HEK293T (cell line): ENCODE measurements at regions not wholly inside any gene's neighbourhood (a gene's known extent, or its start where the extent isn't known, plus 50 kb on each side); places are given as distances from the start of the nearest gene placed in this dataset.

Experiments
- CTBP1 ChIP-seq: fragments of 450-650 bp; IDR thresholded peaks from 2 replicates; pipeline ENCODE4 v1.6.1; 2016; ENCODE audit warnings: borderline replicate concordance
- ELF4 ChIP-seq: fragments of 450-650 bp; IDR thresholded peaks from 2 replicates; pipeline ENCODE4 v1.6.1; 2017; ENCODE audit warnings: antibody characterized with exemption
- FOXA1 ChIP-seq: fragments of 450-650 bp; IDR thresholded peaks from 2 replicates; pipeline ENCODE4 v1.6.1; 2016; ENCODE audit warnings: mild to moderate bottlenecking
- FOXK2 ChIP-seq: fragments of 450-650 bp; IDR thresholded peaks from 2 replicates; pipeline ENCODE4 v1.6.1; 2016; ENCODE audit warnings: mild to moderate bottlenecking
- FOXM1 ChIP-seq: fragments of 450-650 bp; IDR thresholded peaks from 2 replicates; pipeline ENCODE4 v1.6.1; 2017; ENCODE audit warnings: mild to moderate bottlenecking, borderline replicate concordance
- L3MBTL2 ChIP-seq: fragments of 450-650 bp; conservative IDR thresholded peaks from 2 replicates; pipeline ENCODE4 v1.6.1; 2016; ENCODE audit warnings: mild to moderate bottlenecking
- NFRKB ChIP-seq: fragments of 450-650 bp; IDR thresholded peaks from 2 replicates; pipeline ENCODE4 v1.6.1; 2016; ENCODE audit warnings: mild to moderate bottlenecking, moderate library complexity
- PKNOX1 ChIP-seq: fragments of 450-650 bp; IDR thresholded peaks from 2 replicates; pipeline ENCODE4 v1.6.1; 2016
- SP1 ChIP-seq: fragments of 450-650 bp; IDR thresholded peaks from 2 replicates; pipeline ENCODE4 v1.6.1; 2017
- SUZ12 ChIP-seq: fragments of 450-650 bp; IDR thresholded peaks from 2 replicates; pipeline ENCODE4 v1.6.1; 2016; ENCODE audit warnings: mild to moderate bottlenecking

GRCh38 chr5:124962735-124963134, 216.3 kb upstream of the ZNF608 start:
- TF ChIP-seq L3MBTL2: no peak
- no peak for TF ChIP-seq SP1
- no peak for TF ChIP-seq ELF4
- TF ChIP-seq CTBP1: no peak
- no peak for TF ChIP-seq FOXK2
- TF ChIP-seq NFRKB: no peak
- no peak for TF ChIP-seq SUZ12
- TF ChIP-seq FOXA1: no peak
- no peak for TF ChIP-seq PKNOX1
- TF ChIP-seq FOXM1: no peak
